Ishikawa (cell line): ENCODE measurements at regions not wholly inside any gene's neighbourhood (a gene's known extent, or its start where the extent isn't known, plus 50 kb on each side); places are given as distances from the start of the nearest gene placed in this dataset.

Experiments
- CREB1 ChIP-seq: IDR thresholded peaks from 2 replicates; pipeline ENCODE4 v1.6.1; 2012; ENCODE audit warnings: low read depth
- EP300 ChIP-seq: IDR thresholded peaks from 2 replicates; pipeline ENCODE4 v1.6.1; 2012; ENCODE audit warnings: borderline replicate concordance
- MAX ChIP-seq: IDR thresholded peaks from 2 replicates; pipeline ENCODE4 v1.6.1; 2012
- NFIC ChIP-seq: IDR thresholded peaks from 2 replicates; pipeline ENCODE4 v1.6.1; 2012
- TCF12 ChIP-seq: IDR thresholded peaks from 2 replicates; pipeline ENCODE4 v1.6.1; 2012; ENCODE audit warnings: low read depth
- TEAD4 ChIP-seq: IDR thresholded peaks from 2 replicates; pipeline ENCODE4 v1.6.1; 2012

- TF ChIP-seq CREB1, result no peak
- no peak for TF ChIP-seq NFIC
- TF ChIP-seq MAX, result no peak
- TF ChIP-seq TEAD4, result no peak
- no peak for TF ChIP-seq TCF12
- no peak for TF ChIP-seq EP300
Observed at GRCh38 chr3:20540066-20540465, 354.1 kb upstream of the SGO1 start.
